NCI-H460 (cell line): ENCODE measurements at regions not wholly inside any gene's neighbourhood (a gene's known extent, or its start where the extent isn't known, plus 50 kb on each side); places are given as distances from the start of the nearest gene placed in this dataset.

ENCODE experiments used
- DNase-seq: peaks from one replicate; pipeline ENCODE4 v3.0.0-alpha.2; 2016; ENCODE audit warnings: low read depth; ENCODE audit errors: extremely low read depth

DNA sequence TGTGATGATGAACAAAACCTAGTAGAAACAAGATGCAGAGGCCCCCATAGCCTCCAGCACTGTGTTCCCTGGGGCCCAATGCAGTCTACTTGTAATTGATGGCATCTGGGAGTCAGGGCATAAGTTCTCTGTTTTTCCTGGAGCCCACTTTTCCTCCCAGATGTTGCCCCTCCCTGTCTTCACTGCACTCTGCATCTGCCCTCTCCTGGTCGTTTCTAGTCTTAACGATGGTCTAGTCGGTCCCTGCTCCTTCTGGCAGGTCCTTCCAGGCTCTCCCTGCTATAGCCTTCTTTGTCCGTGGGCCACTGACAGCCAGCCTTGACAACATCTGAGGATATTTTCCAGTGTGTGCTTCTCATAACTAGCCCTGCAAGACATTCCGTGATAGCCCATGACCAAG is 208.3 kb downstream of the GXYLT1 start:
- no peak for DNase-seq

GRCh38 chr12:41935911-41936310 is 208.8 kb downstream of the GXYLT1 start:
- DNase-seq = no peak

GRCh38 chr12:41932470-41932991 is 212.1 kb downstream of the GXYLT1 start:
- DNase-seq = no peak

DNA sequence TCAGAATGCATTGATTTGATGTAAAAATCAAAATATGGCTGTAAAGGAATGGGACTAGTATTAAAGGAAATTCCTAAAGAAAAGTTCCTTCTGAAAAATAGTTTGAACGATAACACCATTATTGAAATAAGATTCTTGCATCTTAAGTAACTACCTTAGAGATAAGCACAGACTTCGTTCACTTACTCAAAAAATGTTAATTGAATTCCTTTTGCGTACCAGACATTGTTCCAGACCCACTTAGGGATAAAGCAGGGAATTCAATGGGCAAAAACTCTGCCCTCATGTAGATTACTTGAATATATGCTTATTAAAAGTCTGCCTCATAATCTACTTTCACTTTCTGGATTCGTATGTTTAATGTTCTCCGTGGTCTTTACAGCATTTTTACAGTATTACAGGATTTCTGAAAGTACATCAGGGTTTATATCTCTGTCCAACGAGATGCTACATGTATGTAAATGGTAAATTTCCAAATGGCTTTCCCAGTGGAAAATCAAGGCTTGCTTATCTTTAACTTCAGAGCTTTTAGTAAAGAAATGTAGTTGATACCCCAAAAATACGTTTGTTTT is 213.7 kb downstream of the GXYLT1 start:
- DNase-seq = no peak

- no peak for DNase-seq
Measured at GRCh38 chr12:41924111-41924510, 220.6 kb downstream of the GXYLT1 start.

GRCh38 chr12:41923351-41923750 is 221.3 kb downstream of the GXYLT1 start:
- DNase-seq = no peak

DNA sequence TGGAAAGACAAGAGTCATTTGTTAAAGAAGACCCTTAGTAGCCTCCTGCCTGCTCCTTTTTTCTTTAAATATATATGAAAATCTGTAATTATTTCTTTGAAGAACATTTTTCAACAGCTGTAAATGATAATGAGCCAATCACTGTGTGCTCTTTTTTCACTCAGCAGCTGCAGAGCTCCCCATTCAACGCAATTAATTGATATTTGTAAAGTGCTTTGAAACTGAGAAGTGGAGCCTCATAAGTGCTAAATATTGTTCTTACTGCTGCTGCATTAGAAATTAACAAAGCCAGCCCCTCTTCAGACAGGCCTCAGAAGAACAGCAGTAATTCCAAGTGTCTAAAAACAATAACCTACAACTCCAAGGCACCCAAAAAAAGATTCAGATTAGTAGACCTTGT is 224.3 kb downstream of the GXYLT1 start:
- no peak for DNase-seq

GRCh38 chr12:41919526-41920261 is 225.0 kb downstream of the GXYLT1 start:
- DNase-seq = no peak

GRCh38 chr12:41919048-41919447 is 225.6 kb downstream of the GXYLT1 start:
- DNase-seq = no peak

GRCh38 chr12:41917938-41918341 is 226.7 kb downstream of the GXYLT1 start:
- DNase-seq = no peak

DNA sequence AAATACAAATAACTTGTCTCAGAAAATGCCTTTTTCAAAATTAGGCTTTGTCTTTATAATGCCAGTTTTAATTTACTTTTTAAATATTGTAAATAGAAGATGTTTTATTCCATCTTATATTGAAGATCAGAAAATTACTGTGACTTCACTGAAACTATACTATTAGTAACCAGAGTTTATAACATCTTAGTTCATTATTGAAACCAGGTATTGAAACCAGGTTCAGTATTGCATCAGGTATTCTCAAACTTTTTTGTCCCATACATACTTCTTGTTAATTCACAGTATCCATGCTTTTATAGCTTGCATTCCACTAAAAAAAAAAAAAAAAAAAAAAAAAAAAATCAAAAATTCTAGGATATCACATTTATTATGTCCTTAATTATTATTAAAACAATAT is 227.5 kb downstream of the GXYLT1 start:
- no peak for DNase-seq

DNA sequence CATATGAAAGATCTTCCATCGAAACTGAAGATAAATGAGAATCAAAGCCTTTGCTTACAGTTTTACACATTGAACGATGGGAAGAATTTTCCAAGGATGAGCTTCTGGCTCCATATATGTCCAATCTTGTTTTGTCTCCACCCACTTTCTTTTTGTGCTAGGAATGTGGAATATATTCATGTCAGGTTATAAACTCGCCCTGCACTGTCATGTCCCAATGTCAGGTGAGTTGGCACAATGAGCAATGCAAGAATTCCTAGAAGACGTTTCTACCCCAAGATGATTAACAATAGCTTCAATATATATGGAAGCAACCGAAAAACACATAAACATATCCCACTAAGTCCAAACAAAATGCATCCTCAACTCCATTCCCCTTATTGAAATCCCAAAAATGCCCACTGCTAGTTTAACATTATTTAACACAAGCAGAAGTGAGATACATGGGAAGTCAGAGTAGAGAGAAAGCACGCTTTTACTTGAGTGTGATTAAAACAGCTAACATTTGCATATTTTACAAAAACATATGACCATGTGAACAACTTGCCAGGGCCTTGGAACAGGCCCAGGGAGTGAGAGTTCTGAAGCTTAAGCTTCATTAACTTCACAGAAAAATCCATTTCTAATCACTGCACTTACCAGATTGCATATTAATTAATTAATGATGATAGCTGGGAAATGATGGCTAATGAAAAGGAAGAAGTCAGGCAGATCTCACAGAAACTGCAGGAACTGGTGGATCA is 233.9 kb downstream of the GXYLT1 start:
- DNase-seq = no peak

GRCh38 chr12:41908206-41908605 is 236.5 kb downstream of the GXYLT1 start:
- DNase-seq = no peak

DNA sequence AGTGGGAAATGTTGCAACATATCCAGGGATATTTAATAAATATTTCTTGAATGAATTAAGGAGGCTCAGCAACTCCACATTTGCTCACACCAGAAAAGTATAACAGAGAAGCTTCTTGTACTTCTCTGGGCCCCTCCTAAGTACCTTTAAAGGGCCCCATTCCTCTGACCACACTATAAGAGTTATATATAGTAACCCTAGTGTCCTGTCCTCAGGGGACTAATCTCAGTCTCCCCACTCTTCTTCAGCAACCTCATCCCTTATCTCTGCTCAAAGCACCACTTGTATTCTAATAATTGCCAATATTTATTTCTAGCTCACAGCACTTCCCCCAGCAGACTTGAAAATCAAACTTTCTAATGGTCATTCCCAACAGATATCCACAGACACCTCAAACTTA is 237.1 kb downstream of the GXYLT1 start:
- DNase-seq = no peak

DNA sequence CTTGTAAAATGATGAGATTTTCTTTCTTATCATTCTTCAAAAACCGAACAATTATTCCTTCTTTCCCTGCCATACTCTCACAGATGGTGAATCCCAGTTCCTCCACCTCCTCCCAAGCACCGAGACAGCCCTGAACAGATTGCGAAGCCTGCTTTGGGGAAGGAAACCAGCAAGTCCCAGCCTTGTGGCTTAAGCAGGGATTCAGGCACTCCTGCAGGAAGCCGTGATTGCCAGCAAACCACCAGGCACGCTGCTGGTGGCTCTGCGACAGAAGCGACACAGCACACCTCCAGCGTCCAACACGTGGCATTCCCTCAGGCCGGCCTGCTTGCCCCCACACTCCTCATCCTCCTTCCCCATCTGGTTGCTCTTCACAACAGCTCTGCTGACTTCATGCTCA is 237.7 kb downstream of the GXYLT1 start:
- DNase-seq = no peak

DNA sequence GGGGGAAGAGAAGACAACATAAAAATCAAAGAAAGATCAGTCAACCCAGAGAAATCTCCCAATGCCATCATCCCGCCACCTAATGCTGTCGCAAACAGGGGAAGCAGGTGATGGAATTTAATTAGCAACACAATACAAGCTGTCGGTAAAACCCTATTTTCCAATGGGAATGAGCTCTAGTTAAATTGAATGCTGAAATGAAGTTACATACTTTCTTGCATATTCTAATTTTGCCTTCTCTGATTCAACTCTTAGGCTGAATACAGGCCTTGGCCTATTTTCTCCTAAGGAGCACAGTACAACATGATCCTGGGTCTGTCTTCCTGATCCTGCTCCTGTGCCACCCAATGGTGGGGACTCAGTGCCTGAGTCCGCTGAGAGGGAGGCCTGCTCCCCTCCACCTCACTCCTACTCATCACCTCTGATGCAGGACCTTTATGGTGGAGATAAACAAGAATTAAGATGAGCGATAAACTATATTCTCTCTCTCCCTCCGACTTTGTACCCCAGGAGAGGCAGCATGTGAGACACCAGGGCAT is 238.8 kb downstream of the GXYLT1 start:
- no peak for DNase-seq

GRCh38 chr12:41905073-41905758 is 239.5 kb downstream of the GXYLT1 start:
- DNase-seq = no peak

DNA sequence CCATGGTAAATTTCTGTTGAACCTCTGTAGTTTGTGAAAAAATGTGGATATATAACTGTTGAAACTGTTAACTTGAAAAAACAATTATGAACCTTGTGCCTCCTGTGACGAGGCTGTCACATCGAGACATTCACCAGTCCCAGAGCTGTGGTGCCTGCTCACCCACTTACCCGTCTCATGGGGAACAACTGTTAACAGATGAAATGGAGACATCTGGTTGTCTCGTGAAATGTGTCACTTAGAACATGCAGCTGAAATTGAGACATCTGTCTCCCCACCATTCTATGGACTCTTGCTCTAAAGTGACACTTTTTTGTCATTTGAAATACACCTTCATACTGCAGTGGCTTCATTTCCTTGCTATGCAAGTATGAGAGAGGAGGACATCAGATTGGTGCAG is 240.6 kb downstream of the GXYLT1 start:
- DNase-seq = no peak

GRCh38 chr12:41903014-41903708 is 241.5 kb downstream of the GXYLT1 start:
- DNase-seq = no peak

GRCh38 chr12:41899577-41899976 is 245.1 kb downstream of the GXYLT1 start:
- DNase-seq = no peak
